GM18505 (cell line): ENCODE measurements at regions not wholly inside any gene's neighbourhood (a gene's known extent, or its start where the extent isn't known, plus 50 kb on each side); places are given as distances from the start of the nearest gene placed in this dataset.

ENCODE experiments used
- ATAC-seq: cut with Tn5 transposase; IDR thresholded peaks from one replicate; pipeline ENCODE4 v1.9.1; 2021; ENCODE audit not compliant: unreplicated experiment
- POLR2A ChIP-seq: IDR thresholded peaks from 4 replicates; pipeline ENCODE4 v1.6.1; 2011; ENCODE audit warnings: borderline replicate concordance; ENCODE audit not compliant: insufficient read depth, insufficient read length; ENCODE audit errors: extremely low read depth

DNA sequence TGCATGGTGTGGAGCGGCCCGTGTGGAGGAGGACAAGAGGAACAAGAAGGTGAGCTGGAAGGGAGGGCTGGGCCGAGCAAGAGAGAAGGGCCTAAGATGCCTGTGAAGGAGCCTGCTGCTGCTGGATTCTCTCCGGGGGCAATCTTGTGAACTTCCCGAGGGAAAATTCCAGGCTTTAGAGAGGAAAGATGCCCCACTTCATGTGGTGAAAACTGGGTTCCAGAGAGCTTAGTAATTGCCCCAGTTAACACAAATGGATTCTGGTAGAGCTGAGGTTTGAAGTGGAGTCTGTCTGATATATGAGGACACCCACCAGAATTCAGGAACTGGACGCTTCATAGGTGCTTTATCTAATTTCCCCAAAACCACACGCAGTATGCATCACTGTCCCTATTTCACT lies 114.1 kb upstream of the ZMIZ1 start:
- no peak for TF ChIP-seq POLR2A

DNA sequence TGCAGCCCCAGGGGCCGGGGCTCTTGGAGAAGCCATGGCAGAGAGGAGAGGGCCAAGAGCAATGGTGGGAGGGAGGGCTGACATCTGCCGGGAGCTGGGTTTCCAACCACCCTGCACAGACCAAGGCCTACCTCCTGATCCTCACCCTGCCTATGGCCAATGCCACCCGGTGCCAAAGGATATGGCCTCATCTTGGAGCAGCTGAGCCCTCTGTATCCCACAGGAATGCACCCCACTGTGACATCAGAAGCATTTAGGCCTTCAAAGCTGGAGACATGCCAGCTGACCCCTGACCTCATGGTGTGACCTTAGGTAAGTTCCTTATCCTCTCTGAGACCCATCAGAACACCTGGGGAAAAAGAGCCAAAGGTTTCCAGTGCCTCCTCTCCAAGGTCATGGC lies 113.6 kb upstream of the ZMIZ1 start:
- no peak for TF ChIP-seq POLR2A
- ATAC-seq = no peak

More for the DNA sequence above, 114.1 kb upstream of the ZMIZ1 start:
- ATAC-seq = no peak

DNA sequence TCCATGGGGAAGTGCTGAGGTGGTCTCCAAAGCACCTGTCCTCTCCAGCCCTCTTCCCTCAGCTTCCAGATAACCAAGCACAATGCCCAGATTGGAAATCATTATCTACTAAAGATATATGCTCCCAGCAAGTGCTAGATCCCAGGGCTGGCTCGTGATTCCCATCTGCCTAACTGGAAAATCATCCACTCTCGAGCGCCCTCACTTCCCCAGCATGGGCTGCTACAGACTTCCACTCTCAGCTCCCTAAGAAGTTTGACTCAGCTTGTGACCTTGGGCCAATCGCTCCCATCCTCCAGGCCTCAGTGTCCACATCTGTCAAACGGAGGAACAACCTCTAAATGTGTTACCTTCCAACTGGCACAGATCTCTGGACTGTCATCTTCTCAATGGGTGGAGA lies 112.4 kb upstream of the ZMIZ1 start:
- no peak for ATAC-seq
- TF ChIP-seq POLR2A = no peak

GRCh38 chr10:78957471-78958039 lies 111.2 kb upstream of the ZMIZ1 start:
- TF ChIP-seq POLR2A = no peak

DNA sequence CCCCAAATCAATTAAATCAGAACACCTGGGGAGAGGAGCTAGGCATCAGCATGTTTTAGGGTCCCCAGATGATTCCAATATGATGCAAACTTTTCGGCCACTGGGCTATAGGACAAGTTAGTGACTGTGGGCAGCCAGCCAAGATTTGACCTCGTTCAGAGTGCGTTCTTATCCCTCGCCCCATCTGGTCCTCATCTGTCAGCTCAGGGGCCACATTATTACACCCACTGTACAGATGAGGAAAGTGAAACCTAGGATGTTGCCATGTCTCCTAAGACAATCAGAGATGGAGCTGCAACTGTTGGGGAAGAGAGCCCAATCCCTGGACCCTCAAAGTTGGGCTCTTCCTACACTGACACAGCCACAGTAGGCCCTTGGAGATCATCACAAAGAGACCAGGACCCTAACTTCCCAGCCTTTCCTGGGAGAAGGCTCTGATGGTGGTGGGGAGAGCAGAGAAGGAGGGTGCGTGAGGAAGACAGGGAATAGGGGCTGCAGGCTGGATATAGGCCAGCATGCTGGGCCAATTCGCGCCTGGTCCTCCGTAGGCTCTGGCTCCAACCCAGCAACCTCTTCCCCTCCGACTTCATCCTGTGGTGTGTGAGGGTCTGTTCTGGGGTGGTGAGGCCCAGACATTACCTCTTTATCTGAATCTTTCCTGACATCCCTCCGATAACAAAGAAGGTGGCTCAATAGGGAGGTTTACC lies 109.4 kb upstream of the ZMIZ1 start:
- TF ChIP-seq POLR2A = no peak
- ATAC-seq = no peak

More at GRCh38 chr10:78957471-78958039, 111.2 kb upstream of the ZMIZ1 start:
- ATAC-seq = no peak

- no peak for TF ChIP-seq POLR2A
- no peak for ATAC-seq
Measured at GRCh38 chr10:78959924-78960285, 108.9 kb upstream of the ZMIZ1 start.

GRCh38 chr10:78960316-78960800 lies 108.4 kb upstream of the ZMIZ1 start:
- TF ChIP-seq POLR2A = no peak
- ATAC-seq = no peak

- no peak for ATAC-seq
- no peak for TF ChIP-seq POLR2A
Measured at GRCh38 chr10:78961760-78962159, 107.0 kb upstream of the ZMIZ1 start.

DNA sequence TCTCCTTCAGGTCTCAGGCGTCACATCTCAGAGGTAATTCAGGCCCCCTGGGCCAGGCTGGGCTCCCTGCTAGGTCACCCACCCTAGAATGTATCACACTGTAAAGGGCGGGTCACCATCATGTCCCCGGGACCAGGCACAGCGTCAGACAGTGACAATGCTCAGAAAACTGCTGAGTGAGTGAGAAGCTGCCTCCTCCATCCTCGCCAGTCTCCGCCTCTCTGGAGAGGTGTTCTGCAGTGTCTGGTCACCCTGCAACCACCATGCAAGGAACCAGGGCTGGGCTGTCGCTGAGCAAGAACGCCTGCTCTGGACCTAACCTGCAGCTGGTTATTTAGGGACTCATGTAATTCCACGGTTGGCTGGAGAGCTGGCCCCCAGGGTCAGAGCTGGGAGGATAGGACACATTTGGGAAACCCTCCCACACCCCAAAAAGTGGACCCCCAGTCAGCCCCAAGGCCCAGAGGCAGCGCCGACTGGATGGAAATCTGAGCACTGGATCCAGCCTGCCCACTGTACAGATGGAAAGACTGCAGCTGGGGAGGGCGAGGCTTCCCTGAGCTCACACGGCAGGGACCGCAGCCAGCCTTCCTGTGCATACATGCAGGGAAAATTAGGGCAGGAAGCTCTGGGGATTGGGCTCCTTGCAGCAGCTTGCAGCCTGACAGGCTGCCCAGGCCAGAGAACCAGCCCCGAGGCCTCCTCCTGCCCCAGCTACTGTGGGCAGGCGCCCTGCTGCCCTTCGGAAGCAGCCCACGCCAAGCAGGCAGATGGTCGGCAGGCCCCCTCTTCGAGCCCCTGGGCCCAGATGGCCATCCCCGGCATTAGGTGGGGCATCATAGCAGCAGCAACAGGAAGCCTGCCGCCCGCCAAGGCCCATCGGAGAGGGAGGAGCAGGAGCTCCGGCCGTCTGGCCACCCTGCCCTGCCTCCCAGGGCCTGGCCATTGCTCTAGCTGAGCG lies 105.4 kb upstream of the ZMIZ1 start:
- no peak for TF ChIP-seq POLR2A
- ATAC-seq = no peak

GRCh38 chr10:78964274-78964951 lies 104.4 kb upstream of the ZMIZ1 start:
- TF ChIP-seq POLR2A = no peak
- ATAC-seq = no peak

- no peak for TF ChIP-seq POLR2A
- no peak for ATAC-seq
Measured at GRCh38 chr10:78964952-78965633, 103.7 kb upstream of the ZMIZ1 start.

DNA sequence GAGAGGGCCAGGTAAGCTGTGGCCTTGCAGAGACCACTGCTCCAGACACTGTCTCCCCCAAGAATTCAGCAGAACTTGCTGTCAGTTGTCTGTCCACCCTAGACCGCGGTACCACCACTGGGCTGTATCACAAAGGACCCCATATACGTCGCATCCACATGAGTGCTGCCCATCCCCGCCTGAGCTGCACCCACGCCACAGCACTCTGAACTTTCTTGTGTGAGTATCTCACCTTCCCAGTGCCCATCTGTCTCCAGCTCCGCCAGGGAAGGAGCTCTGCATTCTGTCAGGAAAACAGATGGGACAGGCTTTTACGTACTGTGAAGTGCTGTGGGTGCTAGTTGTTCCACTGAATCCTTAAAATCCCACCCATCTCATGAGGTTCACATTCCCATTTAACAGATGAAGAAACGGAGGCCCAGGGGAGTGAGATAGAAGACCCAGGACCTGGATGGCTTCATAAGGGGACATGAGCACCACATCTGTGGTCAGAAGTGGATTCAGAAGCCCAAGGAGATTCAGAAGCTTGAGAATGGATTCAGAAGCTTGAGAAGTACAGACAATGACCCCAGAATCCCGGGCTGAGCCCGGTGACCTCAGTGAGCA lies 102.5 kb upstream of the ZMIZ1 start:
- ATAC-seq = no peak
- no peak for TF ChIP-seq POLR2A
